ENCODE measurements at regions not wholly inside any gene's neighbourhood (a gene's known extent, or its start where the extent isn't known, plus 50 kb on each side); places are given as distances from the start of the nearest gene placed in this dataset.
"Not testable (repeated sequence)": the region's sequence is repeated elsewhere in the genome, so short reads cannot be mapped to it uniquely, and the experiment has no call there.

DNA sequence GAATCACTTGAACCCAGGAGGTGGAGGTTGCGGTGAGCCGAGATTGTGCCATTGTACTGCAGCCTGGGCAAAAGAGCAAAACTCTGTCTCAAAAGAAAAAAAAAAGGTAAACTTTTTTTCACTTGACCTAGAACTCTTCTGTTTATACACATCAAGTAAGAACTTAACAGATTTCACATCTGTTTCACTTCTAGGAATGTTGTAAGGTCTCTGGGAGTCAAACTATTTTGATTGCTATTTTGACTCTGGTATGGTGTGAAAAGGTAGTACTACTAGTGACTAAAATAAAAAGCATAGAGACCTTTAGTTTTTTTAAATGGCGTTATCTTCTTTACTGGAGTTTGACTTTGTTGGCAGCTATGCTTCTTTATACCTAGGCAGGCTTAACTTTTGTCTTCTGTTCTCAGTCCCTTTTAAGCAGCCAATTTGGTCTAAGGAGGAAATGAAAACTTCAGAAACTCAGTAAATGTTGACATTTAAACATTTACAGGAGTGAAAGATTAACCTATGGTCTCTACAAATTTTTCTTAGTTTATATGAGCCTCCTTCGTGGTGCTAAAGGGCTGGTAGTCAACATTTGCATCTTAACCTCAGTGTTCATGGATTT is 84.7 kb downstream of the METTL2B start:
- H3K9me3 Mint-ChIP-seq; CTCF ChIA-PET; H3K27me3 Mint-ChIP-seq (ENCODE audit: low read depth); H3K36me3 Mint-ChIP-seq (ENCODE audit: low read depth); H3K4me3 Mint-ChIP-seq; DNase-seq; H3K27ac Mint-ChIP-seq; intact Hi-C loops (cut with micrococcal nuclease): not testable (repeated sequence)
- peaks cover 25% of the 10 kb centered on the region for H3K4me1 Mint-ChIP-seq (ENCODE audit: low read depth)

DNA sequence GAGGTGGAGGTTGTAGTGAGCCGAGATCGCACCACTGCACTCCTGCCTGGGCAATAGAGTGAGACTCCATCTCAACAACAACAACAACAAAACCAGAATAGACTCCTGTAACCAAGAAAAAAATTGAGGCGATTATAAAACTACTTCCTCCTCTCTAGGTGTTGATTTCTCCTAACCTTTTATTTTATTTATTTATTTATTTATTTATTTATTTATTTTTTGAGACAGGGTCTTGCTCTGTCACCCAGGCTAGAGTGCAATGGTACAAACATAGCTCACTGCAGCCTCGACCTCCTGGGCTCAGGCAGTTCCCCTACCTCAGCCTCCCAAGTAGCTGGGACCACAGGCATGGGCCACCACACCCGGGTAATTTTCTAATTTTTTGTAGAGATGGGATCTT is 86.2 kb downstream of the METTL2B start:
- H3K9me3 Mint-ChIP-seq; CTCF ChIA-PET; intact Hi-C loops (cut with micrococcal nuclease); H3K27me3 Mint-ChIP-seq (ENCODE audit: low read depth); H3K4me3 Mint-ChIP-seq; H3K27ac Mint-ChIP-seq; DNase-seq; H3K36me3 Mint-ChIP-seq (ENCODE audit: low read depth): not testable (repeated sequence)
- H3K4me1 Mint-ChIP-seq (ENCODE audit: low read depth): peaks cover 25% of the 10 kb centered on the region

DNA sequence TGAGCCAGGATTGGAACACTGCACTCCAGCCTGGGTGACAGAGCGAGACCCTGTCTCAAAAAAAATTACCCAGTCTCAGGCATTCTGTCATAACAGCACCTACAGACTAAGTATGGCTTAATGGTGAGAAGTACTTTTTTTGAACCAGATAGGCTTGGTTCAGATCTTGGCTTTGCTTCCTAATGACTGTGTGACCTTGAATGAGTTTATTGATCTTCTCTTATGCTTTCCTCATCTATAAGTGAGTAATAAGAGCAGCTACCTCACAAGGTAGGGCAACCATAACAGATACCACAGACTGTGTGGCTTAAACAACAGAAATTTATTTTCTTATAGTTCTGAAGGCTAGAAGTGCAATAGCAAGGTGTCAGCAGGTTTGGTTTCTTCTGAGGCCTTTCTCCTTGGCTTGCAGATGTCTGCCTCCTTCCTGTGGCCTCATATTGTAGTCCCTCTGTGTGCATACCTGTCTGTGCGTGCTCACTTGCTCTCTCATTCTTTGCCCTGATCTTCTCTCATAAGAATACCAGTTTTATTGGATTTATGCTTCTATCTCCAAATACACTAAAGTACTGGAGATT is 87.7 kb downstream of the METTL2B start:
- peaks cover 25% of the 10 kb centered on the region for H3K4me1 Mint-ChIP-seq (ENCODE audit: low read depth)
- H3K9me3 Mint-ChIP-seq; H3K36me3 Mint-ChIP-seq (ENCODE audit: low read depth); H3K4me3 Mint-ChIP-seq; H3K27me3 Mint-ChIP-seq (ENCODE audit: low read depth); DNase-seq; intact Hi-C loops (cut with micrococcal nuclease); CTCF ChIA-PET; H3K27ac Mint-ChIP-seq: not testable (repeated sequence)

DNA sequence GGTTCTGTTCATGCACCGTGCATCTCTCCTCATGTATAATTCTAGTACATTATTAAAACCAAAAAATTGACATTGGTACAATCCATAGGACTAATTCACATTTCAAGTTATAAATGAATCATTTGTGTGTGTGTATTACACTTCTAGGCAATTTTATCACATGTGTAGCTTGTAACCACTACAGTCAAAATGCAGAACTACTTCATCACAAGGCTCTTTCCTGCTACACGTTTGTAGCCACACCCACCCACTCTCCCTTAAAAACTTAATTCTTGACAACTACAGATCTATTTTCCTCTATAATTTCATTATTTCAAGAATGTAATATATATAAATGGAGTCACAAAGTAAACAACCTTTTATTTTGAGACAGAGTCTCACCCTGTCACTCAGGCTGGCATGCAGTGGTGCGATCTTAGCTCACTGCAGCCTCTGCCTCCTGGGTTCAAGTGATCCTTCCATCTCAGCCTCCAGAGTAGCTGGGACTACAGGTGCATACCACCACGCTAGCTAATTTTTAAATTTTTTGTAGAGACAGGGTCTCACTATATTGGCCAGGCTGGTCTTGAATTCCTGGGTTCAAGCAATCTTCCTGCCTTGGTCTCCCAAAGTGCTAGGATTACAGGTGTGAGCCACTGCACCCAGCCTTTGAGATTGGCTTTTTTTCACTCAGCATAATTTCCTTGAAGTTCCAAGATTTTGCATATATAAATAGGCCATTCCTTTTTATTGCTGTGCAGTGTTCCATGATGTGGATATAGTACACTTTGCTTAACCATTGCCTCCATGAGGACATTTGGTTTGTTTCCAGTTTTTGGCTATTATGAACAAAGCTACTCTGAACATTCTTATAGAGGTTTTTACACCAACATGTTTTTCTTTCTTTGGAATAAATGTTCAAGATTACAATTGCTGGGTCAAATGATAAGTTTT is 88.7 kb downstream of the METTL2B start:
- intact Hi-C loops (cut with micrococcal nuclease); H3K9me3 Mint-ChIP-seq; DNase-seq; H3K27me3 Mint-ChIP-seq (ENCODE audit: low read depth); CTCF ChIA-PET; H3K36me3 Mint-ChIP-seq (ENCODE audit: low read depth); H3K4me3 Mint-ChIP-seq; H3K27ac Mint-ChIP-seq: not testable (repeated sequence)
- peaks cover 20% of the 10 kb centered on the region for H3K4me1 Mint-ChIP-seq (ENCODE audit: low read depth)

DNA sequence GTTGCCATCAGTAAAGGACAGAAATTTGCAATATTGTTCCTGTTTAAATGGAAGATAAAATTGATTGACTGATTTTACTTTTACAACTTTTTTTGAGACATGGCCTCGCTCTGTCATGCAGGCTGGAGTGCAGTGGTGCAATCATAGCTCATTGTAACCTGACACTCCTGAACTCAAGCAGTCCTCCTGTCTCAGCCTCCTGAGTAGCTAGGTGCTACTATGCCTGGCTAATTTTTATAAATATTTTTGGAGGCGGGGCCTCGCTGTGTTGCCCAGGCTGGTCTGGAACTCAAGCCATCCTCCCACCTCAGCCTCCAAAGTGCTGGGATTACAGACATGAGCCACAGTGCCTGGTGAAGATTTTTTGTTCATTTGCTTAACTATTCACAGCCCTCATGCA is 96.8 kb upstream of the GARIN1A start:
- H3K4me3 Mint-ChIP-seq; intact Hi-C loops (cut with micrococcal nuclease); H3K27ac Mint-ChIP-seq; H3K4me1 Mint-ChIP-seq (ENCODE audit: low read depth); H3K9me3 Mint-ChIP-seq; H3K36me3 Mint-ChIP-seq (ENCODE audit: low read depth); H3K27me3 Mint-ChIP-seq (ENCODE audit: low read depth); DNase-seq: not testable (repeated sequence)
- CTCF ChIA-PET: interaction anchor here (0.7 to 0.9 kb wide), 2 partner anchors 145 to 338 kb away, joined by 3 to 5 read pairs; no protein-coding TSS in a partner anchor

DNA sequence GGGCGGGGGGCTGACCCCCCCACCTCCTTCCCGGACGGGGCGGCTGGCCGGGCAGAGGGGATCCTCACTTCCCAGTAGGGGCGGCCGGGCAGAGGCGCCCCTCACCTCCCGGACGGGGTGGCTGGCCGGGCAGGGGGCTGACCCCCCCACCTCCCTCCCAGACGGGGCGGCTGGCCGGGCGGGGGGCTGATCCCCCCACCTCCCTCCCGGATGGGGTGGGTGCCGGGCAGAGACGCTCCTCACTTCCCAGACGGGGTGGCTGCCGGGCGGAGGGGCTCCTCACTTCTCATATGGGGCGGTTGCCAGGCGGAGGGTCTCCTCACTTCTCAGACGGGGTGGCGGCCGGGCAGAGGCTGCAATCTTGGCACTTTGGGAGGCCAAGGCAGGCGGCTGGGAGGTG is 95.1 kb upstream of the GARIN1A start:
- H3K36me3 Mint-ChIP-seq (ENCODE audit: low read depth); H3K9me3 Mint-ChIP-seq; H3K27ac Mint-ChIP-seq; H3K4me3 Mint-ChIP-seq; DNase-seq; intact Hi-C loops (cut with micrococcal nuclease); CTCF ChIA-PET; H3K4me1 Mint-ChIP-seq (ENCODE audit: low read depth); H3K27me3 Mint-ChIP-seq (ENCODE audit: low read depth): not testable (repeated sequence)

DNA sequence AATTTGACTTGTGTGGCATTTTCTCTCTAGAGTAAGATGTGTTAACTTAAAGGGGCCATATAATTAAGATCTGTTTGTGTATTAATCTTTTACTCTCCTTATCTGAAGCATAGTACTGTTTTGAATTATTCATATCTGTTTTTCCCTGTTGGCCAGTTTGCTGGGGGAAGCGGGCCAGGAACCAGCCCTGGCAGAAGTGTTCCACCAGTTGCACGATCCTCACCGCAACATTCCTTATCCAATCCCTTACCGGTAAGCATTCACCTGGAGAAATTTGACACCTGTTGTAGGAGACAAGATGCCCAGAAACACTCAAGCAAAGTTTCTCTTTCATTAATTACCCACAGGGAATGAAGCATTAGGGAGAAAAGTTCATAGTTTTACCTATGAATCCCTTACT is 92.2 kb upstream of the GARIN1A start:
- H3K36me3 Mint-ChIP-seq (ENCODE audit: low read depth); H3K4me1 Mint-ChIP-seq (ENCODE audit: low read depth); H3K9me3 Mint-ChIP-seq; DNase-seq; H3K27ac Mint-ChIP-seq; intact Hi-C loops (cut with micrococcal nuclease); CTCF ChIA-PET; H3K27me3 Mint-ChIP-seq (ENCODE audit: low read depth); H3K4me3 Mint-ChIP-seq: not testable (repeated sequence)

DNA sequence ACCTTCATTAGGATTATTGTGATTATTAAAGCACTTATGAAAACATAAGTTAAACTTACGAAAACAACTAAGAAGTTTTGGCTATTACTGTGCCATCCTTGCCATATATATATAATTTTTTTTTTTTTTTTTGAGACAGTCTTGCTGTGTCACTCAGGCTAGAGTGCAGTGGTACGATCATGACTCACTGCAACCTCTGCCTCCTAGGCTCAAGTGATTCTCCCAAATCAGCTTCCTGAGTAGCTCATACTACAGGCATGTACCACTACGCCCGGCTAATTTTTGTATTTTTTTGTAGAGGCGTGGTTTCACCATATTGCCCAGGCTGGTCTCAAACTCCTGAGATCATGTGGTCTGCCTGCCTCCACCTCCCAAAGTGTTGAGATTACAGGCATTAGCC is 91.0 kb upstream of the GARIN1A start:
- H3K27me3 Mint-ChIP-seq (ENCODE audit: low read depth); H3K36me3 Mint-ChIP-seq (ENCODE audit: low read depth); CTCF ChIA-PET; H3K4me1 Mint-ChIP-seq (ENCODE audit: low read depth); H3K27ac Mint-ChIP-seq; H3K9me3 Mint-ChIP-seq; H3K4me3 Mint-ChIP-seq; intact Hi-C loops (cut with micrococcal nuclease); DNase-seq: not testable (repeated sequence)

DNA sequence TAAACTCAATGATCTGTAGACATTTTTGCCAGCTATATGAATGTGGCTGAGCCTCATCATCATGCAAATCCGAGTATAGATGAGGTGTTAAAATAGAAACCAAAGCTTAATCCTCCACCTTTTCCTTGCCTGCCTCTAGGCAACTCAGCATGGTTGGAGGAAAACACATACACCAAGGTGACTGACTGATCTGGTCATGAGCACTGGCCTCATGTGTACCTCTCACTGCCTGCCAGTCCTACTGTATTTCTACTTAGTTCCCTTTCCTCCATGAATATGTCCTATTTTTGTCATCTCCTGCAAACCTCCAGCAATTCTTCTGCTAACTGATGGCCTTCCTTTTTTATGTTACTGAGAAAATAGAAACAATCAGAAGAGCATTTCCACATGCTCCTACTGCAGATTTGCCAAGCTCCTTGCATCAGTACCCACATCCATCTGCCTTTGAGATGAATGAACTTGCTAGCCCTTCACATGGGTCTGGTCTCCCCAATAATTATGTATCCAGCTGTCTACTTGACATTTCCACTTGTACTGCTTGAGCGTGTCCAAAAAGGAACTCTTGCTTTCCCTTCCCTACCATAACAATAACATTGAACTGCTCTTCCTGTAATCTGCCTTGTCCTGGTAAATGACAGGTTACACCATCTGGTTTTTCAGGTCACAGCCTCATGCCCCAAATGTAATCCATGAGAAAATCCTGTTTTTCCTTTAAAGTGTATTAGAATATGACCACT is 90.1 kb upstream of the GARIN1A start:
- H3K9me3 Mint-ChIP-seq; H3K4me3 Mint-ChIP-seq; H3K27me3 Mint-ChIP-seq (ENCODE audit: low read depth); intact Hi-C loops (cut with micrococcal nuclease); H3K36me3 Mint-ChIP-seq (ENCODE audit: low read depth); DNase-seq; CTCF ChIA-PET; H3K27ac Mint-ChIP-seq; H3K4me1 Mint-ChIP-seq (ENCODE audit: low read depth): not testable (repeated sequence)

DNA sequence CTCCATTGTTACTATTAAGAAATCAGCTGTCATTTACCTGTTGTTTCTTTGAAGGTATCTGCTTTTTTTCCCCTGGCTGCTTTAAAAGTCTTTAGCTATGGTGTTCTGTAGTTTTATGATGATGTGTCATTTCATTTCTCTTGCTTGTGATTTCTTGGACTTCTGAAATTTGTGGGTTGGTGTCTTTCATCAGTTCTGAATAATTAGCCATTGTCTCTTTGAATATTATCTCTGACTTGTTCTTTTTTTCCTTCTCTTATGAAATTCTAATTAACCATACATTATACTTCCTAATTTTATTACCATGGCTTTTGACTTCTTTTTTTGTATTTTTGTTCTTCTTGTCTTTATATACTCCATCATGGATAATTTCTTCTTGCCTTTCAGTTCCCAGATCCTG is 85.4 kb upstream of the GARIN1A start:
- DNase-seq; H3K4me1 Mint-ChIP-seq (ENCODE audit: low read depth); H3K4me3 Mint-ChIP-seq; H3K9me3 Mint-ChIP-seq; CTCF ChIA-PET; H3K27ac Mint-ChIP-seq; intact Hi-C loops (cut with micrococcal nuclease); H3K27me3 Mint-ChIP-seq (ENCODE audit: low read depth); H3K36me3 Mint-ChIP-seq (ENCODE audit: low read depth): not testable (repeated sequence)

DNA sequence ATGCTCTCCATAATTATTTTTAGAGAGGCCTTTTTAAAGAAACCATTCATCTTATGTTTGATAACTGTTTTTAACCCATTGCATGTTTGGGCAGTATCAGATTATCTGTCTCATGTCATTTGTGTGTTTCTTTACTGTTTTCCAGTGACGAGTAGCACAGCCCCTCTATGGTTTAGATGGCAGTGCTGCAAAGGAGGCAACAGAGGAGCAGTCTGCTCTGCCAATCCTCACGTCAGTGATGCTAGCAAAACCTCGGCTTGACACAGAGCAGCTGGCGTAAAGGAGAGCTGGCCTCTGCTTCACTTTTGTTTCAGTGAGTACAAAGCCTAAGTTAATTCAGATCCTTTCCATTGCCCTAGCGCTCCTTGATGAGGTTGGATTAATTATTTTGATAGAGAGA is 80.4 kb upstream of the GARIN1A start:
- no peaks in the 10 kb centered on the region for H3K27me3 Mint-ChIP-seq (ENCODE audit: low read depth)
- H3K4me1 Mint-ChIP-seq (ENCODE audit: low read depth): peaks cover 2% of the 10 kb centered on the region
- no peak for DNase-seq
- CTCF ChIA-PET: no interaction called here
- H3K4me3 Mint-ChIP-seq: no peak overlapping the region
- no peak overlapping the region for H3K27ac Mint-ChIP-seq
- peaks cover 11% of the 10 kb centered on the region for H3K36me3 Mint-ChIP-seq (ENCODE audit: low read depth)
- H3K9me3 Mint-ChIP-seq: no peaks in the 10 kb centered on the region
- intact Hi-C loops (cut with micrococcal nuclease): no loop called here

DNA sequence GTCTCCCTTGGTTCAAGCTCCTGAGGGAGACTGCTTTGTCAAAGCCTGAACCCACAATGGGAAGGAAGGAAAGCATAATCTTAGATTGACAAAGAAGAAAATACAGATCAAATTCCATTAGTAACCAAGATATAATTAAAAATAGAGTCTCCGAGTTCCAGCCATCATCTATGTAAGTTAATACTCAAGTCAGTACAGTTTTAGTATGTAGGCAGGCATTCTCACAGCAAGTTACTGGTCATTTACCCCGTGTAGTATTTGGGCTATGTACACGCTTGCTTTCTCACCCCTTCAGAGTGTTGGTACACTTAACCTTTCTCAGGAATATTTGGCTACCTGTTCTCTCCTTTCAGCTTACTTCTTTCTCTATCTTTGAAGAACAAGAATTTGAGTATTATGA is 79.9 kb upstream of the GARIN1A start:
- intact Hi-C loops (cut with micrococcal nuclease); DNase-seq; H3K27ac Mint-ChIP-seq; H3K4me3 Mint-ChIP-seq; CTCF ChIA-PET; H3K9me3 Mint-ChIP-seq; H3K27me3 Mint-ChIP-seq (ENCODE audit: low read depth); H3K4me1 Mint-ChIP-seq (ENCODE audit: low read depth): not testable (repeated sequence)
- H3K36me3 Mint-ChIP-seq (ENCODE audit: low read depth): peaks cover 12% of the 10 kb centered on the region
